ENCODE measurements at regions not wholly inside any gene's neighbourhood (a gene's known extent, or its start where the extent isn't known, plus 50 kb on each side); places are given as distances from the start of the nearest gene placed in this dataset.

GRCh38 chr22:27614650-27615007 lies 186.9 kb downstream of the MN1 start:
- no peak for DNase-seq (ENCODE audit: low read depth in 2 of 2)

GRCh38 chr22:27615408-27615807 lies 186.1 kb downstream of the MN1 start:
- no peak for DNase-seq (ENCODE audit: low read depth in 2 of 2)

- no peak for DNase-seq (ENCODE audit: low read depth in 2 of 2)
Observed at GRCh38 chr22:27616033-27616432, 185.5 kb downstream of the MN1 start.

- DNase-seq (ENCODE audit: low read depth in 2 of 2): no peak
Observed at GRCh38 chr22:27617214-27617881, 184.2 kb downstream of the MN1 start.

- no peak for DNase-seq (ENCODE audit: low read depth in 2 of 2)
Observed at GRCh38 chr22:27620367-27621154, 181.0 kb downstream of the MN1 start.

- no peak for DNase-seq (ENCODE audit: low read depth in 2 of 2)
Observed at GRCh38 chr22:27621486-27622070, 180.0 kb downstream of the MN1 start.

GRCh38 chr22:27624042-27624441 lies 177.5 kb downstream of the MN1 start:
- DNase-seq (ENCODE audit: low read depth in 2 of 2): no peak

GRCh38 chr22:27624705-27625104 lies 176.9 kb downstream of the MN1 start:
- DNase-seq (ENCODE audit: low read depth in 2 of 2): no peak

GRCh38 chr22:27625769-27626674 lies 175.5 kb downstream of the MN1 start:
- DNase-seq (ENCODE audit: low read depth in 2 of 2): no peak

GRCh38 chr22:27626675-27627443 lies 174.7 kb downstream of the MN1 start:
- DNase-seq (ENCODE audit: low read depth in 2 of 2): no peak

- DNase-seq (ENCODE audit: low read depth in 2 of 2): no peak
Observed at GRCh38 chr22:27627444-27627833, 174.1 kb downstream of the MN1 start.

- no peak for DNase-seq (ENCODE audit: low read depth in 2 of 2)
Observed at GRCh38 chr22:27627901-27628300, 173.7 kb downstream of the MN1 start.

GRCh38 chr22:27628341-27628740 lies 173.2 kb downstream of the MN1 start:
- no peak for DNase-seq (ENCODE audit: low read depth in 2 of 2)

- DNase-seq (ENCODE audit: low read depth in 2 of 2): no peak
Observed at GRCh38 chr22:27628891-27629631, 172.5 kb downstream of the MN1 start.

GRCh38 chr22:27629908-27630673 lies 171.5 kb downstream of the MN1 start:
- no peak for DNase-seq (ENCODE audit: low read depth in 2 of 2)

GRCh38 chr22:27630754-27631153 lies 170.8 kb downstream of the MN1 start:
- DNase-seq (ENCODE audit: low read depth in 2 of 2): no peak

- DNase-seq (ENCODE audit: low read depth in 2 of 2): no peak
Observed at GRCh38 chr22:27631641-27632040, 169.9 kb downstream of the MN1 start.

GRCh38 chr22:27632451-27633295 lies 168.9 kb downstream of the MN1 start:
- no peak for DNase-seq (ENCODE audit: low read depth in 2 of 2)

Data from stimulated activated CD4-positive, alpha-beta T cell treated with anti-CD3 and anti-CD28 coated beads, Interleukin-1b, Interleukin-23, amount 100 ng/mL, for 4 hours (primary cell).